CD14-positive monocyte (primary cell): ENCODE measurements at regions not wholly inside any gene's neighbourhood (a gene's known extent, or its start where the extent isn't known, plus 50 kb on each side); places are given as distances from the start of the nearest gene placed in this dataset.

Source experiments
- DNase-seq, 3 donors: peaks; one replicate each; pipeline ENCODE4 v3.0.0-alpha.2; 2011 to 2022
- H2AFZ ChIP-seq: 2 replicates; pipeline ENCODE4 v1.6.0; 2012; ENCODE audit warnings: mild to moderate bottlenecking, low read depth, low read length, inconsistent platforms; ENCODE audit not compliant: insufficient read depth, poor library complexity, severe bottlenecking
- H3K27ac ChIP-seq, 2 donors: 1 replicate in 1 of 2; 2 replicates in 1 of 2; pipeline ENCODE4 v1.5.1; 2012 to 2013; ENCODE audit warnings: low read length in 2 of 2, control low read depth in 1 of 2, inconsistent platforms in 1 of 2, low read depth in 1 of 2, mild to moderate bottlenecking in 1 of 2
- H3K27me3 ChIP-seq, 2 donors: one replicate each; pipeline versions ENCODE4 v1.6.0 to v1.6.1; 2011 to 2013; ENCODE audit warnings: low read length in 2 of 2; ENCODE audit not compliant: control insufficient read depth in 2 of 2, insufficient read depth in 2 of 2
- H3K36me3 ChIP-seq, 2 donors: replicated peaks in 1 of 2; 1 replicate in 1 of 2; 2 replicates in 1 of 2; pipeline versions ENCODE4 v1.5.1 to v1.6.1; 2012 to 2013; ENCODE audit warnings: low read length in 2 of 2, control low read depth in 1 of 2, inconsistent platforms in 1 of 2, mild to moderate bottlenecking in 1 of 2; ENCODE audit not compliant: insufficient read depth in 2 of 2, control insufficient read depth in 1 of 2
- H3K4me1 ChIP-seq, 2 donors: 1 replicate in 1 of 2; 2 replicates in 1 of 2; pipeline versions ENCODE4 v1.5.1 to v1.6.1; 2012 to 2013; ENCODE audit warnings: low read length in 2 of 2, control low read depth in 1 of 2, inconsistent platforms in 1 of 2, mild to moderate bottlenecking in 1 of 2, moderate library complexity in 1 of 2; ENCODE audit not compliant: insufficient read depth in 2 of 2, control insufficient read depth in 1 of 2
- H3K4me2 ChIP-seq: replicated peaks from 2 replicates; pipeline ENCODE3; 2012; ENCODE audit warnings: low read length, moderate library complexity, mild to moderate bottlenecking; ENCODE audit not compliant: poor library complexity, severe bottlenecking; ENCODE audit errors: extremely low read depth
- H3K4me3 ChIP-seq, 3 experiments: fragments of 200-600 bp in 1 of 3; sonication (generic) in 1 of 3; replicated peaks in 1 of 3; 1 replicate in 2 of 3; 2 replicates in 1 of 3; pipeline ENCODE4 v1.5.1; 2011 to 2013; ENCODE audit warnings: low read length in 3 of 3, mild to moderate bottlenecking in 3 of 3, control low read depth in 2 of 3, low read depth in 2 of 3, inconsistent platforms in 1 of 3, moderate library complexity in 1 of 3
- H3K79me2 ChIP-seq: 2 replicates; pipeline ENCODE4 v1.6.0; 2012; ENCODE audit warnings: mild to moderate bottlenecking, control low read depth, inconsistent platforms, low read length, moderate library complexity; ENCODE audit not compliant: insufficient read depth
- H3K9ac ChIP-seq: 2 replicates; pipeline ENCODE4 v1.6.0; 2017; ENCODE audit warnings: low read length, mild to moderate bottlenecking; ENCODE audit not compliant: insufficient read depth, poor library complexity, severe bottlenecking
- H3K9me3 ChIP-seq, 2 donors: replicated peaks in 1 of 2; 1 replicate in 1 of 2; 2 replicates in 1 of 2; pipeline versions ENCODE4 v1.5.1 to v1.6.1; 2012 to 2013; ENCODE audit warnings: low read length in 2 of 2, control low read depth in 1 of 2; ENCODE audit not compliant: control insufficient read depth in 1 of 2, insufficient read depth in 1 of 2
- H4K20me1 ChIP-seq: 2 replicates; pipeline ENCODE4 v1.6.0; 2012; ENCODE audit warnings: mild to moderate bottlenecking, low read length, control low read depth, moderate library complexity; ENCODE audit not compliant: insufficient read depth
- H3K27ac Mint-ChIP-seq, 7 donors: one replicate each; pipeline ENCODE4 v1.8.0; 2020; ENCODE audit warnings: mild to moderate bottlenecking in 7 of 7, mixed read lengths in 7 of 7, moderate library complexity in 6 of 7, inconsistent platforms in 2 of 7
- H3K27me3 Mint-ChIP-seq, 3 donors: one replicate each; pipeline ENCODE4 v1.8.0; 2021 to 2022; ENCODE audit warnings: low read depth in 3 of 3, mild to moderate bottlenecking in 3 of 3, mixed read lengths in 3 of 3, moderate library complexity in 3 of 3, inconsistent platforms in 1 of 3
- H3K36me3 Mint-ChIP-seq, 2 donors: one replicate each; pipeline ENCODE4 v1.8.0; 2020; ENCODE audit warnings: mixed read lengths in 2 of 2, inconsistent platforms in 1 of 2, mild to moderate bottlenecking in 1 of 2
- H3K4me1 Mint-ChIP-seq: one replicate; pipeline ENCODE4 v1.8.0; 2020; ENCODE audit warnings: mild to moderate bottlenecking, mixed read lengths
- H3K4me3 Mint-ChIP-seq, 2 donors: one replicate each; pipeline ENCODE4 v1.8.0; 2020; ENCODE audit warnings: mild to moderate bottlenecking in 2 of 2, mixed read lengths in 2 of 2, moderate library complexity in 1 of 2
- H3K9me3 Mint-ChIP-seq, 7 donors: one replicate each; pipeline ENCODE4 v1.8.0; 2020 to 2022; ENCODE audit warnings: mixed read lengths in 7 of 7, mild to moderate bottlenecking in 6 of 7, moderate library complexity in 6 of 7, inconsistent platforms in 2 of 7
- CTCF ChIP-seq: fragments of 200-600 bp; IDR thresholded peaks from one replicate; pipeline ENCODE4 v1.8.0; 2022; ENCODE audit warnings: antibody characterized with exemption, mild to moderate bottlenecking
- WGBS: methylation state at CpG from one replicate; pipeline ENCODE4 v1.1.5; 2013; ENCODE audit warnings: missing lambda C conversion rate; ENCODE audit not compliant: insufficient coverage; 5-methylcytosine and 5-hydroxymethylcytosine counted together
- intact Hi-C, 2 donors: fragments of 100-400 bp; cut with micrococcal nuclease; formaldehyde crosslinking; loops; one replicate each; pipeline versions ENCODE4 v1.15.0 to v1.15.1; 2023

GRCh38 chrY:7462657-7463056, 551.1 kb upstream of the AMELY start:
- Histone ChIP-seq H3K4me1 (no peaks in the 10 kb centered on the region), H3K27ac (no peak overlapping the region), H2AFZ (no peak overlapping the region), H3K9me3 (no peaks in the 10 kb centered on the region), H3K4me3 (no peak overlapping the region), H3K79me2 (no peaks in the 10 kb centered on the region), H3K27me3 (no peaks in the 10 kb centered on the region), H3K9ac (no peak overlapping the region), H4K20me1 (no peaks in the 10 kb centered on the region), H3K4me2 (no peak overlapping the region), H3K36me3 (no peaks in the 10 kb centered on the region)
- no peak for DNase-seq
- intact Hi-C loops = no loop called here
- WGBS = no CpG with 5 or more reads among the region's 2 CpGs
- H3K27ac Mint-ChIP-seq = no peak overlapping the region
- H3K4me3 Mint-ChIP-seq = no peak overlapping the region
- H3K36me3 Mint-ChIP-seq = no peaks in the 10 kb centered on the region
- peaks cover 0 to 5% (median 0%) of the 10 kb centered on the region in 7 donors for H3K9me3 Mint-ChIP-seq
- no peaks in the 10 kb centered on the region for H3K4me1 Mint-ChIP-seq
- H3K27me3 Mint-ChIP-seq = peaks cover 0 to 7% (median 0%) of the 10 kb centered on the region in 3 donors
- no peak for TF ChIP-seq CTCF

- Mint-ChIP-seq H3K4me3 (no peak overlapping the region), H3K27ac (no peak overlapping the region), H3K9me3 (peaks cover 0 to 5% (median 0%) of the 10 kb centered on the region in 7 donors), H3K36me3 (no peaks in the 10 kb centered on the region), H3K4me1 (no peaks in the 10 kb centered on the region), H3K27me3 (peaks cover 0 to 7% (median 0%) of the 10 kb centered on the region in 3 donors)
- Histone ChIP-seq H3K36me3 (no peaks in the 10 kb centered on the region), H3K4me2 (no peak overlapping the region), H3K79me2 (no peaks in the 10 kb centered on the region), H4K20me1 (no peaks in the 10 kb centered on the region), H3K4me1 (no peaks in the 10 kb centered on the region), H2AFZ (no peak overlapping the region), H3K4me3 (no peak overlapping the region), H3K27me3 (no peaks in the 10 kb centered on the region), H3K27ac (no peak overlapping the region), H3K9ac (no peak overlapping the region), H3K9me3 (no peaks in the 10 kb centered on the region)
- no peak for TF ChIP-seq CTCF
- DNase-seq = no peak
- no CpG with 5 or more reads among the region's 6 CpGs for WGBS
- intact Hi-C loops = no loop called here
These were observed 550.4 kb upstream of the AMELY start for GRCh38 chrY:7461873-7462525.
